HCEC 1CT (cell line): ENCODE measurements at regions not wholly inside any gene's neighbourhood (a gene's known extent, or its start where the extent isn't known, plus 50 kb on each side); places are given as distances from the start of the nearest gene placed in this dataset.

ENCODE experiments used
- DNase-seq: peaks from one replicate; pipeline ENCODE4 v3.0.0-alpha.2; 2017

DNA sequence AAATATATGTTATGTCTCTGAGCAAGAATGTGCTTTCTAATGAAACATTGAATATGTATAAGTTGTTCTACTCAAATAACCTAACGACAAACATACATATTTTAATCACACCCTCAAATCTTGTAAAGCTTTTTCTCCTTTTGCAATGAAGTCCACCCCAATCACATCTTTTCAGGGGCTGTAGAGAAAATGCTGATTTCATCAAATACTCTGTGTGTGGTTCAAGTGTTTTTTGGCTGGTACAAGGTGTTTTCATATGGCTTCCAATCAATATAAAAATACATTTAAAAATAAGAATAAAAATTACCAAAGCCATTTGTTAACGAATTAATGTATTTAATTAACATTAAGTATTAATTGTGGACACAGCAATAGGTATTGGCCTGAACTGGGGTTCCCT, 57.2 kb upstream of the TMEM196 start:
- no peak for DNase-seq
